HG02970 (cell line): ENCODE measurements at regions not wholly inside any gene's neighbourhood (a gene's known extent, or its start where the extent isn't known, plus 50 kb on each side); places are given as distances from the start of the nearest gene placed in this dataset.

Experiments
- ATAC-seq: cut with Tn5 transposase; IDR thresholded peaks from one replicate; pipeline ENCODE4 v1.9.1; 2021; ENCODE audit warnings: mild to moderate bottlenecking, moderate library complexity, moderate number of reproducible peaks; ENCODE audit not compliant: unreplicated experiment, low FRiP score

DNA sequence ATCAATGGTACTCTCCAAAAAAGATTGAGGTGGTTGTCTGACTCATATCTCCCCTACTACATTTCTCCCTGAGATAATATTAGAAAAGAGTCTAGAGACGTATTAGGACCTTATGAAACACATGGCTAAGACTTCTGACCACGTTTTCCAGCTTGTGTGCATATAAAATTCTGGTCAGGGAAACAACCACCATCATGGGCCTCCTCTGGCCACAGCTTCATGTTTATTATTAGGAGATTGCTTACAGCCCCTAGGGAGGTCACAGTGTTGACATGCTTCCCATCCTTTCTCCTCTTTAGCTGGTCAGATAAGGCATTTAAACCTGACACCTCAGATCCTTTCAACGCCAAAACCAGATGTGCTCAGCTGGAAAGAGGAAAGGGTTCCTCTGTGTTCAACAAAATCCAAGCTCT, 620.2 kb downstream of the PLPP3 start:
- ATAC-seq, result no peak

DNA sequence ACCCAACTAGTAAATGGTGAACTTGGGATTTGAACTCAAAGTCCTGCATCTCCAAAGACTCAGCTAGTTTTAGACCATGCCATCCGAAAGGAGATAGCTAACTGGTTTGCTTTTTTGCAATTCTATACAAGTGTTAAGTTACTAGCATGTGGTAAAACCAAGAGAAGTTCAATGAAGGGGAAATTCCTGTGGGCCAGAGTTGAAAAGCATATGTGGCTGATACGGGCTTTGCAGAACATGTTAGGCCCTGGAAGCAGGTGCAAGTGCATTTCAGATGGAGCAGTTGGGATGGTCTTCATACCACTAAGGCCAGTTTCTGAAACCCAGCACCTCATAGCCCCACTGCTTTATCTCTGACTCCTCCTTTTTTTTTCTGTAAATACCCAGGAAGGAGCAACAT, 620.9 kb downstream of the PLPP3 start:
- no peak for ATAC-seq

- no peak for ATAC-seq
These were observed 622.1 kb downstream of the PLPP3 start for GRCh38 chr1:55957276-55957675.

- ATAC-seq, result no peak
These were observed 624.2 kb downstream of the PLPP3 start for GRCh38 chr1:55955016-55955621.

GRCh38 chr1:55951291-55951690, 628.1 kb downstream of the PLPP3 start:
- ATAC-seq, result no peak

DNA sequence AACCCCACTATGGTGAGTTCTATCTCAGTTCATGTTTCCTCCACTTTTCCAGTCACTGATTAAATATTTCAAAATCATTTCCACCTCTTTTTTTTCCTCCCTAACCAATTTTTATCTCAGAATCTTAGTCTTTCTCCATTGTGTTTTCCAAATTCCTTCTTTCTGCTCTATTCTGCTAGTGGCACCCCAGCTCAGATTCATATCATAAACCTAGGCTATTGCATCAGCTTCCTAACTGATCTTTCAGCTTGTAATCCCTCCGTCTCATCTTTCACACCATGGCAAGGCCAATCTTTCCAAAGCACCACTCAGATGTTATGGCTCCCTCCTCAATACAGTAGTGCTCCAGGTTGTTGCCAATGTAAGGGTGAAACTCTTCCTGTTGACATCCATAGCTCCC, 631.9 kb downstream of the PLPP3 start:
- ATAC-seq, result no peak

DNA sequence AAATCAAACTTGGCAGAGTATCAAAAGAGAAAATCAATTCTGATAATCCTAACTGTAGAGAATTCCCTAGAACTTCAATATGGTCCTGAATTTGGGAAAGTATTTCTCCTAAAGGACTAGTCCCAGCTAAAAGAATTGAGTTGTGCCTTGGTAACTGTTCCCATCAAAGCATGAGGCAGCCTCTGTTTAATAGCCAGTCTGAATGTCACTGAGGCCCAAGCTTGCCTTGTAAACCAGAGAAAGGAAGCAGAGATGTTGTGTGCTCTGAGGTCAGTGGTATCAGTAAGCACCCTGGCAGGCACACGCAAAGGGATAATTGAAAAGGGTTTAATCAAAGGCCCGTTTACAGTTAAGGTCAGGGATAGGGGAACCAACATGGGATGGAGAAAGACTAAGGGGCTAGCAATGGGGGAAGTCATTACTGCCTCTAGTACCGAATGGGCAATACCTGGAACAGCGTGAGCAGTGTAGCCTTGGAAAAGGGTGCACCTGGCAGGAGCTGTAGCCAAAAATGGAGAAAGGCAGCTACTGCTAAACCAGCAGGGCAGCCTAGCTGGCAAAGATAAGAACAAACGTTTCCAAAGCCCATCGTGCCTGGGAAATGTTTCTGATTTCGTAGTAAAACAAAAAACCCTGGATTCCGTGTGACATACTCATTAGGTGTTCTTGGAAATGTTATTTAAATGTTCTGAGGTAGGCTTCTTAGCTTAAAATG, 635.5 kb downstream of the PLPP3 start:
- no peak for ATAC-seq

DNA sequence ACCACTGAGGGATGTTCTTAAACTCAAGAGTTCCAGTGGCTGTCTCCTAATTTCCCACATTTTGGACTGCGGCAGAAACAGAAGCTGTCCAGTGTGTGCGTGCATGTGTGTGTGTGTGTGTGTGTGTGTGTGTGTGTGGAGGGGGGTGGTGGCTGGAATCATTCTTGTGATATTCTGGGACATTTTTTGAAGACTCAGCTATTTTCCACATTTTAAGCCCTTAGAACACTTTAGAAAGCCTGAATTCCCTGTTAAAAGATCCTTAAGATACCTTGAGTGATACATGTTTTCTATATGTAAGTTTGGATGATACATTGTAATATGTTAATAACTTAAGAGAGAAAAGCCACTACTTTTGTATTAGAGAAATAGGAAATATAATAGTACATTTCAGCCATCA, 636.4 kb downstream of the PLPP3 start:
- no peak for ATAC-seq

DNA sequence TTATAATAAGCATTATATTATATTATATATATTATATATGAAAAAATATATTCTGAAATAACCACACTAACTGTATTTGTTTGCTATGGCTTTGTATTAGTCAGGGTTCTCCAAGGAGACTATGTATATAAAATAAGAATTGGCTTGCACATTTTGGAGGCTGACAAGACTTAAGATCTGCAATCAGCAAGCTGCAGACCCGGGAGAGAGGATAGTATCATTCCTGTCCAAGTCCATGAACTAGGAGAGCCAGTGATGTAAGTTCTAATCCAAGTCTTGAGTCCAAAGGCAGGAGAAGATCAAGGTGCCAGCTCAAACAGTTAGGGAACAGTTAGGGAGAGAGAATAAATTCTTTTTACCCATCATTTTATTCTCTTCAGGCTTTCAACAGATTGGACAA, 639.5 kb downstream of the PLPP3 start:
- no peak for ATAC-seq

GRCh38 chr1:55938861-55939260, 640.5 kb downstream of the PLPP3 start:
- ATAC-seq, result no peak

DNA sequence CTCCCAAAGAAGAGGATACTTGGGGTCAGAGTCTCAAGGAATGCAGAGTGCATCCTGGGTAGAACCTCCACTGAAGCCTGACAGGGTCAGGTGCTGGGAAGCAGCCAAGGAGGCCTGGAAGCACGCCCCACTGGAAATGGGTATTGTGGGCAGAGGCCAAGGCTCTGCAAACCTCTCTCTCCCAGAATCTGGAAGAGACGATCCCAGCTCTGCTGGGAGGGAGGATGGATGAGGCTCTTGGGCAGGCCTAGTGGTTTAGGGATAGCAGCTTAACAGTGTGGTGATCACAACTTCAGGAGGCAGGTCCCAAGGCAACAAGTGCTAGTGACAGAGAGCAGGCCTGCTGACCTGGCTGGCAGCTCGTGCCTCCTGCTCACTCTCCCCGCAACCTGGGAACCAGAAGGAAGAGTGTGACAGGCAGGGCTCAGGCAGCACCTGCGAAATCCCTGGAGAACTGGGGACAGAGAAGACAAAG, 641.0 kb downstream of the PLPP3 start:
- no peak for ATAC-seq

- no peak for ATAC-seq
These were observed 641.5 kb downstream of the PLPP3 start for GRCh38 chr1:55937840-55938375.

GRCh38 chr1:55935236-55935635, 644.1 kb downstream of the PLPP3 start:
- ATAC-seq, result no peak

DNA sequence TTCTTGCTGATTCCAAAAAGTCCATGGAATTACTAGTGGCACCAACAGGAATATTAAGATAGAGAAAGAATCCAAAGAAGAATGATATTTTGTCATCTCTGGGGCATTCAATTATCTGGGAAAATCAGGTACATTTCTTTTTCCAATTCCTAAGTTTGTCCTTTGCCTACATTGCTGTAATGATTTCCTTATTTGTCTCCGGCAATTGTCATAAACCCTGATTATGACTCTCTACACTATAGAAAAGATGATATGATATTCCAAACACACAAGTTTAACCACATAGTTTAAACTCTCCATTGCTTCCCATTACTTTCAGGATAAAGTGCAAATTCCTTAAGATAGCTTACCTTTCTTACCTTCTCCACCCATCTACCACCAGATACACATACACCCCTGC, 647.0 kb downstream of the PLPP3 start:
- no peak for ATAC-seq

DNA sequence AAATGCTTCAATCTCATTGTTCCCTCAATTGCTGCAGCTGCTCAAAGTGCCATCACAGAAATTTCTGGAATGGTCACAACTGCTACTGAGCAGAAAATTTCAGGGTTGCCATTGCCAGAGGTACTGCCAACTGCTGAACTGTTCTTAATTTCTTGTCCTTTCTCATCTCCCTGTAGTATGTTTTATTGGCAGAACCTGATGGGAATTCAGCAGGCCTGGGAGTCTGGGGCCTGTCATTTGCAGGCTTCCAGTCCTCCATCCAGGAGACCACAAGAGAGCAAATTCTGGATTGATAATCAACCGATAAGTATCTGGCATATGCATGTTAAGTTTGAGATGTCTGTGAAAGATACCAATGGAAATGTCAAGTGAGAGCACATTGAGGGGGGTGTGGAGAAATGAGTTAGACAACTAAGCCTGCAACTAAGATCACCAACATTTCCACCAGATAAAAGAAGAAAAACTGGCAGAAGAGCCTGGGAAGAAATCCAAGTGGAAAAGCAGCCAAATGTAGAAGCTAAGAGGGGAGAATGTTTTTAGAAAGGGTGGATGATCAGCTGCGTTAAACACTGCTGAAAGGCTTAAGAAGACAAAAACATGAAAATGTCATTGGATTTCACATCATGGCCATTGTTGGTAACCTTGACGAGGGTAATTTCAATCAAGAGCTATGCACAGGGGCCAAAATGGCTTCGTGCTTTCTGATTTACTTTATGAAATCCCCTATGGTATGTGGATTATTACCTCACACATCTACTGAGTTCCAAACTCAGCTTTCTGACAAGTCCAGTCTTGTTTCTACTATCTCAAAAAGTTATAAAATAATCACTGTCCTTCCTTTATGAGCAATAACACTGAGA, 648.1 kb downstream of the PLPP3 start:
- ATAC-seq, result no peak

- ATAC-seq, result no peak
These were observed 649.7 kb downstream of the PLPP3 start for GRCh38 chr1:55929652-55930051.

DNA sequence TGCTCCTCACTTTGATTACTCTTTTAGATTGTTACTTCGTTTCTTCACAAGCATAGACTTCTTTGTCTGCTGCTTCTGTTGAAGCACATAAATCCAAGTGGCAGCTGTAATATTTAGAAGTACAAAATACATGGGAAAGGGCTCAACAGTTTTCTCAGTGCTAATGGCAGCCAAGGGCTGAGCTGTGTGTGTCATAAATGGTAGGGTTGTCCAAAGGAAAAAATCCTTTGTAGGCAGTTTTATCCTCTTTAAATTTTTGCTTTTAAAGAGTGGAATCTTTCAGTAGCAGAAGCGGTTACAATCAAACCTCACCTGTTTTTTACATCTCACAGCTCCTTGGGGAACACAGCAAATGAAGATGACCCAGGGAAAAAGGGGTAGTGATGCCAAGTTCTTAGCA, 650.8 kb downstream of the PLPP3 start:
- ATAC-seq, result no peak

- no peak for ATAC-seq
These were observed 651.6 kb downstream of the PLPP3 start for GRCh38 chr1:55927702-55928290.

- ATAC-seq, result no peak
These were observed 652.4 kb downstream of the PLPP3 start for GRCh38 chr1:55926906-55927471.

- no peak for ATAC-seq
These were observed 662.5 kb downstream of the PLPP3 start for GRCh38 chr1:55916907-55917306.
